C4-2B (cell line): ENCODE measurements at regions not wholly inside any gene's neighbourhood (a gene's known extent, or its start where the extent isn't known, plus 50 kb on each side); places are given as distances from the start of the nearest gene placed in this dataset.

ENCODE experiments used
- H3K27ac ChIP-seq: fragments of 450-650 bp; 2 replicates; pipeline ENCODE4 v1.5.1; 2017
- ZFX ChIP-seq: fragments of 450-650 bp; IDR thresholded peaks from 2 replicates; pipeline ENCODE4 v1.6.1; 2017
- TF ChIP-seq, protein P1 (sequence below): fragments of 450-650 bp; conservative IDR thresholded peaks from 2 replicates; pipeline ENCODE4 v1.5.1; 2017; ENCODE audit warnings: mild to moderate bottlenecking

- H3K27ac ChIP-seq = no peak overlapping the region
- TF ChIP-seq, protein P1, sequence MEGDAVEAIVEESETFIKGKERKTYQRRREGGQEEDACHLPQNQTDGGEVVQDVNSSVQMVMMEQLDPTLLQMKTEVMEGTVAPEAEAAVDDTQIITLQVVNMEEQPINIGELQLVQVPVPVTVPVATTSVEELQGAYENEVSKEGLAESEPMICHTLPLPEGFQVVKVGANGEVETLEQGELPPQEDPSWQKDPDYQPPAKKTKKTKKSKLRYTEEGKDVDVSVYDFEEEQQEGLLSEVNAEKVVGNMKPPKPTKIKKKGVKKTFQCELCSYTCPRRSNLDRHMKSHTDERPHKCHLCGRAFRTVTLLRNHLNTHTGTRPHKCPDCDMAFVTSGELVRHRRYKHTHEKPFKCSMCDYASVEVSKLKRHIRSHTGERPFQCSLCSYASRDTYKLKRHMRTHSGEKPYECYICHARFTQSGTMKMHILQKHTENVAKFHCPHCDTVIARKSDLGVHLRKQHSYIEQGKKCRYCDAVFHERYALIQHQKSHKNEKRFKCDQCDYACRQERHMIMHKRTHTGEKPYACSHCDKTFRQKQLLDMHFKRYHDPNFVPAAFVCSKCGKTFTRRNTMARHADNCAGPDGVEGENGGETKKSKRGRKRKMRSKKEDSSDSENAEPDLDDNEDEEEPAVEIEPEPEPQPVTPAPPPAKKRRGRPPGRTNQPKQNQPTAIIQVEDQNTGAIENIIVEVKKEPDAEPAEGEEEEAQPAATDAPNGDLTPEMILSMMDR = no peak
- TF ChIP-seq ZFX = no peak
Measured at GRCh38 chr20:11080010-11080409, 406.2 kb upstream of the JAG1 start.

GRCh38 chr20:11080781-11081377 is 407.1 kb upstream of the JAG1 start:
- no peak for TF ChIP-seq ZFX
- TF ChIP-seq, protein P1 = no peak

DNA sequence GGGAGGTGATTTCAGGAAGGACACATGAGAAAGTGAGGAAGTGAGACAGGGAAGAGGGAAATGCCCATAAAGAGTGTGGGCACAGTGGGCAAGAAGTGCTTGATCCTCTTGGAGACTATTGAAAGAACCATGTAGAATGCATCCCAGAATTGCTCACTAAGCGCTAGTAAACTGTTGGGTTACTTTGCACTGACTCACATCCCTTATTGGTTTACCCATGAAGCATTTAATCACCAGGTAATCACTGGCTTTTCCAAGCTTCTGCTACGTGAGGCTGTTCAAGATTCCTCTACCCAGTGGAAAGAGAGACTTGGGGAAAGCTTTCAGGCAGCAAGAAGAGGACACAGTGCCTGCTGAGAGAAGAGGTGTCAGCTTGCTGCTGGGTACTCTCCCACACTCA is 410.0 kb upstream of the JAG1 start:
- no peak overlapping the region for H3K27ac ChIP-seq
- TF ChIP-seq, protein P1 = no peak
- TF ChIP-seq ZFX = no peak

More at GRCh38 chr20:11080781-11081377, 407.1 kb upstream of the JAG1 start:
- no peak overlapping the region for H3K27ac ChIP-seq

DNA sequence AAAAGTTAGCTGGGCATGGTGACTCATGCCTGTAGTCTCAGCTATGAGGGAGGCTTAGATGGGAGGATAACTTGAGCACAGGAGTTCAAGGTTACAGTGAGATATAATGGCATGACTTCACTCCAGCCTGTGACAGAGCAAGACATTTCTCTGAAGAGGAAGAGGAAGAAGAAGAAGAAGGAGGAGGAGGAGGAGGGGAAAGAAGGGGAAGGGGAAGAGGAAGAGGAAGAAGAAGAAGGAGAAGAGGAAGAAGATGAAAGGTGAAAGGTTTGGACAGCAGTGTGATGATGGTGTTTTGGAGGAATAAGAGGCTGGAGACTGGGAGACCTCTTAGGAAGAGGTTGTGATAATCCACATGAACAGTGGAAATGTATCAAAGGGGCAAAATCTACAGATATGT is 410.7 kb upstream of the JAG1 start:
- TF ChIP-seq, protein P1 = no peak
- no peak for TF ChIP-seq ZFX
- no peak overlapping the region for H3K27ac ChIP-seq

DNA sequence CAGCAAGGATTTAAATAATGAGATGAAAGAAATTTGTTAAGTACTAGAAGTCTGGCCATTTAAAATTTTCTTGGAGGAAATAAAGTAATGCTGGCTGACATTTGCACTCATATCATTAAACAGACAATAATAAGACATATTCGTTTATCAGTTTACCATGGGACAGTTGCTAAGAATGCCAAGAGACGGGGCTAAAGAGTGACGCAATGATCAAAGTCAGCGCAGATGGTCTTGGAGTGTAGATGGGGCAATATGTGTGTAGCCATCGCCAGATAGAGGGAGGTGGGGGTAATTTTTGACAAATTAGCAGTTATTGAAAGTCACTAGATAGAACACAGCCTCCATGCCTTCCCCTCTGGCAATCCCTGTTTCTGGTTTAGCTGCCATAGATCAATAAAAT is 413.2 kb upstream of the JAG1 start:
- TF ChIP-seq, protein P1 = no peak
- no peak for TF ChIP-seq ZFX
- no peak overlapping the region for H3K27ac ChIP-seq

- TF ChIP-seq, protein P1 = no peak
- no peak for TF ChIP-seq ZFX
Measured at GRCh38 chr20:11090751-11091150, 417.0 kb upstream of the JAG1 start.

GRCh38 chr20:11091511-11091910 is 417.7 kb upstream of the JAG1 start:
- TF ChIP-seq ZFX = no peak
- TF ChIP-seq, protein P1 = no peak
- no peak overlapping the region for H3K27ac ChIP-seq

More at GRCh38 chr20:11090751-11091150, 417.0 kb upstream of the JAG1 start:
- no peak overlapping the region for H3K27ac ChIP-seq
